ENCODE measurements at regions not wholly inside any gene's neighbourhood (a gene's known extent, or its start where the extent isn't known, plus 50 kb on each side); places are given as distances from the start of the nearest gene placed in this dataset.

GRCh38 chr1:90544356-90544755 lies 172.7 kb downstream of the BARHL2 start:
- Histone ChIP-seq H2AFZ (ENCODE audit: low read depth, low read length) (no peak overlapping the region), H3K4me2 (ENCODE audit: low read length) (no peak overlapping the region), H3K79me2 (ENCODE audit: insufficient read depth, low read length) (no peaks in the 10 kb centered on the region), H3K27ac (ENCODE audit: low read depth, low read length) (no peak overlapping the region), H4K20me1 (ENCODE audit: insufficient read depth, low read length) (no peaks in the 10 kb centered on the region), H3K36me3 (ENCODE audit: insufficient read depth, low read length) (no peaks in the 10 kb centered on the region), H3K4me1 (ENCODE audit: insufficient read depth, low read length) (no peaks in the 10 kb centered on the region), H3K9ac (ENCODE audit: low read length) (no peak overlapping the region), H3K9me3 (ENCODE audit: insufficient read depth, low read depth, low read length) (no peaks in the 10 kb centered on the region), H3K4me3 (ENCODE audit: insufficient read depth, low read depth, low read length) (no peak overlapping the region), H3K27me3 (ENCODE audit: insufficient read depth, low read length) (no peaks in the 10 kb centered on the region)
- Mint-ChIP-seq H3K27me3 (ENCODE audit: low read depth, unreplicated experiment) (no peaks in the 10 kb centered on the region), H3K4me1 (ENCODE audit: low read depth, unreplicated experiment) (no peaks in the 10 kb centered on the region), H3K9me3 (ENCODE audit: unreplicated experiment) (no peaks in the 10 kb centered on the region), H3K36me3 (ENCODE audit: low read depth, unreplicated experiment) (no peaks in the 10 kb centered on the region), H3K4me3 (ENCODE audit: unreplicated experiment) (no peak overlapping the region), H3K27ac (ENCODE audit: unreplicated experiment) (no peak overlapping the region)
- TF ChIP-seq EZH2 (IDR thresholded peaks at IDR 0.05; ENCODE audit: insufficient read depth, low read length) (no peak), CTCF (IDR thresholded peaks at IDR 0.05; ENCODE audit: insufficient read depth, low read depth, low read length) (no peak)
- no peak for FAIRE-seq
- no peak for DNase-seq (ENCODE audit: low read depth)

GRCh38 chr1:90537606-90538362 lies 179.3 kb downstream of the BARHL2 start:
- Mint-ChIP-seq H3K36me3 (ENCODE audit: low read depth, unreplicated experiment) (no peaks in the 10 kb centered on the region), H3K27me3 (ENCODE audit: low read depth, unreplicated experiment) (peaks cover 13% of the 10 kb centered on the region), H3K27ac (ENCODE audit: unreplicated experiment) (no peak overlapping the region), H3K4me3 (ENCODE audit: unreplicated experiment) (no peak overlapping the region), H3K9me3 (ENCODE audit: unreplicated experiment) (peaks cover 3% of the 10 kb centered on the region), H3K4me1 (ENCODE audit: low read depth, unreplicated experiment) (no peaks in the 10 kb centered on the region)
- no peak for DNase-seq (ENCODE audit: low read depth)
- Histone ChIP-seq H3K4me2 (ENCODE audit: low read length) (no peak overlapping the region), H3K9me3 (ENCODE audit: insufficient read depth, low read depth, low read length) (no peaks in the 10 kb centered on the region), H3K36me3 (ENCODE audit: insufficient read depth, low read length) (no peaks in the 10 kb centered on the region), H3K27ac (ENCODE audit: low read depth, low read length) (no peak overlapping the region), H3K4me1 (ENCODE audit: insufficient read depth, low read length) (no peaks in the 10 kb centered on the region), H4K20me1 (ENCODE audit: insufficient read depth, low read length) (no peaks in the 10 kb centered on the region), H3K27me3 (ENCODE audit: insufficient read depth, low read length) (peaks cover 7% of the 10 kb centered on the region), H2AFZ (ENCODE audit: low read depth, low read length) (no peak overlapping the region), H3K9ac (ENCODE audit: low read length) (no peak overlapping the region), H3K4me3 (ENCODE audit: insufficient read depth, low read depth, low read length) (no peak overlapping the region), H3K79me2 (ENCODE audit: insufficient read depth, low read length) (no peaks in the 10 kb centered on the region)
- TF ChIP-seq EZH2 (IDR thresholded peaks at IDR 0.05; ENCODE audit: insufficient read depth, low read length) (no peak), CTCF (IDR thresholded peaks at IDR 0.05; ENCODE audit: insufficient read depth, low read depth, low read length) (no peak)
- FAIRE-seq: no peak

GRCh38 chr1:90534663-90535295 lies 182.3 kb downstream of the BARHL2 start:
- peaks cover 13% of the 10 kb centered on the region for H3K27me3 Mint-ChIP-seq (ENCODE audit: low read depth, unreplicated experiment)
- H3K36me3 Mint-ChIP-seq (ENCODE audit: low read depth, unreplicated experiment): no peaks in the 10 kb centered on the region
- no peak overlapping the region for H3K9ac ChIP-seq (ENCODE audit: low read length)
- peaks cover 7% of the 10 kb centered on the region for H3K27me3 ChIP-seq (ENCODE audit: insufficient read depth, low read length)
- peaks cover 3% of the 10 kb centered on the region for H3K9me3 Mint-ChIP-seq (ENCODE audit: unreplicated experiment)
- no peaks in the 10 kb centered on the region for H3K79me2 ChIP-seq (ENCODE audit: insufficient read depth, low read length)
- TF ChIP-seq EZH2 (IDR thresholded peaks at IDR 0.05; ENCODE audit: insufficient read depth, low read length) (no peak), CTCF (IDR thresholded peaks at IDR 0.05; ENCODE audit: insufficient read depth, low read depth, low read length) (no peak)
- FAIRE-seq (no peak), DNase-seq (ENCODE audit: low read depth) (no peak)
- H4K20me1 ChIP-seq (ENCODE audit: insufficient read depth, low read length): no peaks in the 10 kb centered on the region
- no peak overlapping the region for H3K27ac ChIP-seq (ENCODE audit: low read depth, low read length)
- H3K4me1 Mint-ChIP-seq (ENCODE audit: low read depth, unreplicated experiment): no peaks in the 10 kb centered on the region
- H3K27ac Mint-ChIP-seq (ENCODE audit: unreplicated experiment): no peak overlapping the region
- H3K9me3 ChIP-seq (ENCODE audit: insufficient read depth, low read depth, low read length): no peaks in the 10 kb centered on the region
- H3K4me3 Mint-ChIP-seq (ENCODE audit: unreplicated experiment): no peak overlapping the region
- H3K36me3 ChIP-seq (ENCODE audit: insufficient read depth, low read length): no peaks in the 10 kb centered on the region
- H3K4me1 ChIP-seq (ENCODE audit: insufficient read depth, low read length): no peaks in the 10 kb centered on the region
- H2AFZ ChIP-seq (ENCODE audit: low read depth, low read length): no peak overlapping the region
- H3K4me2 ChIP-seq (ENCODE audit: low read length): no peak overlapping the region
- no peak overlapping the region for H3K4me3 ChIP-seq (ENCODE audit: insufficient read depth, low read depth, low read length)
